WTC11 (cell line): ENCODE measurements at regions not wholly inside any gene's neighbourhood (a gene's known extent, or its start where the extent isn't known, plus 50 kb on each side); places are given as distances from the start of the nearest gene placed in this dataset.

Experiments used
- ATAC-seq: fragments of 200-7000 bp; cut with Tn5 transposase; 2 replicates; pipeline ENCODE4 v1.10.0; 2021; ENCODE audit warnings: mild to moderate bottlenecking, moderate library complexity
- CTCF ChIA-PET: fragments of 300-600 bp; sonication (Branson Sonifier 250); formaldehyde crosslinking; loops from one replicate; lab custom pipeline; 2021; ENCODE audit warnings: antibody characterized with exemption; lab: Charles Lee
- POLR2A ChIA-PET: fragments of 350-600 bp; sonication (Branson Sonifier 250); formaldehyde crosslinking; loops from one replicate; lab custom pipeline; 2021; ENCODE audit warnings: antibody characterized with exemption; lab: Charles Lee
- DNase-seq: peaks from one replicate; pipeline ENCODE4 v3.0.0; 2021; ENCODE audit warnings: low spot score
- H3K27ac Mint-ChIP-seq: 2 replicates; pipeline ENCODE4 v1.8.0; 2021; ENCODE audit warnings: mixed read lengths
- H3K27me3 Mint-ChIP-seq: 2 replicates; pipeline ENCODE4 v1.8.0; 2021; ENCODE audit warnings: low read depth, mild to moderate bottlenecking, moderate library complexity, mixed read lengths
- H3K36me3 Mint-ChIP-seq: 2 replicates; pipeline ENCODE4 v1.8.0; 2021; ENCODE audit warnings: mixed read lengths
- H3K4me1 Mint-ChIP-seq: 2 replicates; pipeline ENCODE4 v1.8.0; 2022; ENCODE audit warnings: mixed read lengths
- H3K4me3 Mint-ChIP-seq: 2 replicates; pipeline ENCODE4 v1.8.0; 2021; ENCODE audit warnings: mild to moderate bottlenecking, moderate library complexity, mixed read lengths
- H3K9me3 Mint-ChIP-seq: 2 replicates; pipeline ENCODE4 v1.8.0; 2021; ENCODE audit warnings: mixed read lengths
- AR ChIP-seq: fragments of 250-450 bp; sonication (Bioruptor Pico); IDR thresholded peaks from 2 replicates; pipeline ENCODE4 v1.9.0; 2021; ENCODE audit warnings: mild to moderate bottlenecking
- ATF6 ChIP-seq: sonication (generic); formaldehyde crosslinking; IDR thresholded peaks from 2 replicates; pipeline ENCODE4 v1.8.1; 2023; ENCODE audit warnings: mild to moderate bottlenecking, missing genetic modification reagents
- ESRRA ChIP-seq: sonication (generic); formaldehyde crosslinking; IDR thresholded peaks from 2 replicates; pipeline ENCODE4 v1.8.1; 2022; ENCODE audit warnings: mild to moderate bottlenecking, missing genetic modification reagents, borderline replicate concordance
- ETV6 ChIP-seq: sonication (generic); formaldehyde crosslinking; IDR thresholded peaks from 2 replicates; pipeline ENCODE4 v1.8.1; 2022; ENCODE audit warnings: mild to moderate bottlenecking, missing genetic modification reagents
- GABPB1 ChIP-seq: sonication (generic); formaldehyde crosslinking; IDR thresholded peaks from 2 replicates; pipeline ENCODE4 v1.8.1; 2023; ENCODE audit warnings: mild to moderate bottlenecking, missing genetic modification reagents
- GRHL2 ChIP-seq: fragments of 250-450 bp; sonication (Bioruptor Pico); IDR thresholded peaks from 2 replicates; pipeline ENCODE4 v1.8.0; 2022; ENCODE audit warnings: mild to moderate bottlenecking, moderate library complexity; ENCODE audit not compliant: insufficient replicate concordance, severe bottlenecking
- IRF1 ChIP-seq: sonication (generic); formaldehyde crosslinking; IDR thresholded peaks from 2 replicates; pipeline ENCODE4 v1.8.0; 2023; ENCODE audit warnings: missing genetic modification reagents
- NFYB ChIP-seq: sonication (generic); formaldehyde crosslinking; conservative IDR thresholded peaks from 2 replicates; pipeline ENCODE4 v1.8.0; 2022; ENCODE audit warnings: low read depth, missing genetic modification reagents
- OVOL2 ChIP-seq: fragments of 250-450 bp; sonication (Bioruptor Pico); IDR thresholded peaks from 2 replicates; pipeline ENCODE4 v1.9.0; 2021; ENCODE audit warnings: mild to moderate bottlenecking, borderline replicate concordance
- SMAD3 ChIP-seq: sonication (generic); formaldehyde crosslinking; IDR thresholded peaks from 2 replicates; pipeline ENCODE4 v1.8.0; 2022; ENCODE audit warnings: missing genetic modification reagents, mild to moderate bottlenecking, borderline replicate concordance
- TCF7 ChIP-seq: sonication (generic); formaldehyde crosslinking; IDR thresholded peaks from 2 replicates; pipeline ENCODE4 v1.8.0; 2022; ENCODE audit warnings: mild to moderate bottlenecking, low read depth, missing genetic modification reagents, moderate library complexity
- USF2 ChIP-seq: sonication (generic); formaldehyde crosslinking; IDR thresholded peaks from 2 replicates; pipeline ENCODE4 v1.8.1; 2023; ENCODE audit warnings: mild to moderate bottlenecking, missing genetic modification reagents, moderate library complexity
- ZBTB21 ChIP-seq: sonication (generic); formaldehyde crosslinking; IDR thresholded peaks from 2 replicates; pipeline ENCODE4 v1.8.1; 2023; ENCODE audit warnings: mild to moderate bottlenecking, missing genetic modification reagents, borderline replicate concordance
- ZBTB43 ChIP-seq: sonication (generic); formaldehyde crosslinking; IDR thresholded peaks from 2 replicates; pipeline ENCODE4 v1.8.1; 2023; ENCODE audit warnings: mild to moderate bottlenecking, missing genetic modification reagents
- ZNF219 ChIP-seq: sonication (generic); formaldehyde crosslinking; IDR thresholded peaks from 2 replicates; pipeline ENCODE4 v1.8.0; 2023; ENCODE audit warnings: missing genetic modification reagents, mild to moderate bottlenecking, borderline replicate concordance
- ZNF317 ChIP-seq: sonication (generic); formaldehyde crosslinking; IDR thresholded peaks from 2 replicates; pipeline ENCODE4 v1.8.1; 2023; ENCODE audit warnings: low read depth, mild to moderate bottlenecking, moderate library complexity, missing genetic modification reagents, borderline replicate concordance
- ZNF423 ChIP-seq: fragments of 250-450 bp; sonication (Bioruptor Pico); IDR thresholded peaks from 2 replicates; pipeline ENCODE4 v2.1.2; 2022; ENCODE audit warnings: mild to moderate bottlenecking, moderate library complexity
- ZNF425 ChIP-seq: fragments of 250-450 bp; sonication (Bioruptor Pico); conservative IDR thresholded peaks from 2 replicates; pipeline ENCODE4 v1.9.0; 2021; ENCODE audit warnings: mild to moderate bottlenecking
- ZNF512 ChIP-seq: sonication (generic); formaldehyde crosslinking; IDR thresholded peaks from 2 replicates; pipeline ENCODE4 v1.8.1; 2022; ENCODE audit warnings: missing genetic modification reagents, borderline replicate concordance
- ZNF671 ChIP-seq: fragments of 250-450 bp; sonication (Bioruptor Pico); IDR thresholded peaks from 2 replicates; pipeline ENCODE4 v1.8.0; 2021; ENCODE audit warnings: mild to moderate bottlenecking

GRCh38 chr2:39528701-39529100, 91.6 kb upstream of the MAP4K3 start (continued):
- TF ChIP-seq ATF6 (no peak), ZNF219 (no peak)

- DNase-seq = no peak
- peaks cover 8% of the 10 kb centered on the region for H3K36me3 Mint-ChIP-seq
- no peak for ATAC-seq
- H3K27ac Mint-ChIP-seq = no peak overlapping the region
- H3K9me3 Mint-ChIP-seq = peaks cover 8% of the 10 kb centered on the region
- H3K27me3 Mint-ChIP-seq = no peaks in the 10 kb centered on the region
- POLR2A ChIA-PET = no interaction called here
- CTCF ChIA-PET = no interaction called here
- TF ChIP-seq USF2 (CRISPR knock-in tag) (no peak), ZNF671 (CRISPR knock-in tag) (no peak), ZNF219 (no peak), ZBTB21 (no peak), ETV6 (no peak), TCF7 (CRISPR knock-in tag) (no peak), IRF1 (CRISPR knock-in tag) (no peak), ZNF423 (CRISPR knock-in tag) (no peak)
- peaks cover 27% of the 10 kb centered on the region for H3K4me1 Mint-ChIP-seq
- H3K4me3 Mint-ChIP-seq = no peak overlapping the region
Measured at GRCh38 chr2:39529836-39530235, 92.8 kb upstream of the MAP4K3 start.

GRCh38 chr2:39530411-39530866, 93.4 kb upstream of the MAP4K3 start:
- ATAC-seq (no peak), DNase-seq (no peak)
- Mint-ChIP-seq H3K27me3 (no peaks in the 10 kb centered on the region), H3K4me1 (peaks cover 31% of the 10 kb centered on the region), H3K9me3 (peaks cover 8% of the 10 kb centered on the region), H3K27ac (no peak overlapping the region), H3K36me3 (peaks cover 8% of the 10 kb centered on the region), H3K4me3 (no peak overlapping the region)
- TF ChIP-seq AR (CRISPR knock-in tag) (no peak), ZNF425 (CRISPR knock-in tag) (no peak), GRHL2 (no peak), ESRRA (CRISPR knock-in tag) (no peak), OVOL2 (CRISPR knock-in tag) (no peak), ZNF317 (CRISPR knock-in tag) (no peak), GABPB1 (CRISPR knock-in tag) (no peak), NFYB (CRISPR knock-in tag) (no peak), ZBTB43 (no peak), SMAD3 (CRISPR knock-in tag) (no peak), ZNF512 (CRISPR knock-in tag) (no peak)
- ChIA-PET CTCF (no interaction called here), POLR2A (no interaction called here)
